GM18498 (cell line): ENCODE measurements at regions not wholly inside any gene's neighbourhood (a gene's known extent, or its start where the extent isn't known, plus 50 kb on each side); places are given as distances from the start of the nearest gene placed in this dataset.
"Not testable (repeated sequence)": the region's sequence is repeated elsewhere in the genome, so short reads cannot be mapped to it uniquely, and the experiment has no call there.

Experiments used
- ATAC-seq: cut with Tn5 transposase; IDR thresholded peaks from one replicate; pipeline ENCODE4 v1.9.1; 2021; ENCODE audit warnings: mild to moderate bottlenecking, moderate library complexity; ENCODE audit not compliant: unreplicated experiment

- ATAC-seq = no peak
These were observed 1394.1 kb downstream of the PCDH9 start for GRCh38 chr13:65836066-65836465.

- ATAC-seq = no peak
These were observed 1395.2 kb downstream of the PCDH9 start for GRCh38 chr13:65834897-65835296.

GRCh38 chr13:65830411-65831205 lies 1399.5 kb downstream of the PCDH9 start:
- no peak for ATAC-seq

- ATAC-seq = no peak
These were observed 1400.7 kb downstream of the PCDH9 start for GRCh38 chr13:65829241-65830008.

- ATAC-seq = no peak
These were observed 1403.5 kb downstream of the PCDH9 start for GRCh38 chr13:65826657-65827056.

- no peak for ATAC-seq
These were observed 1405.1 kb downstream of the PCDH9 start for GRCh38 chr13:65825039-65825438.

- ATAC-seq = no peak
These were observed 1422.1 kb downstream of the PCDH9 start for GRCh38 chr13:65808061-65808460.

- no peak for ATAC-seq
These were observed 1426.4 kb downstream of the PCDH9 start for GRCh38 chr13:65803530-65804392.

- no peak for ATAC-seq
These were observed 1440.3 kb downstream of the PCDH9 start for GRCh38 chr13:65789815-65790214.

- no peak for ATAC-seq
These were observed 1443.1 kb downstream of the PCDH9 start for GRCh38 chr13:65787082-65787481.

- no peak for ATAC-seq
These were observed 1445.9 kb downstream of the PCDH9 start for GRCh38 chr13:65784088-65784816.

GRCh38 chr13:65783383-65783782 lies 1446.8 kb downstream of the PCDH9 start:
- ATAC-seq = no peak

GRCh38 chr13:65771704-65772313 lies 1458.3 kb downstream of the PCDH9 start:
- ATAC-seq = not testable (repeated sequence)

- no peak for ATAC-seq
These were observed 1461.6 kb downstream of the PCDH9 start for GRCh38 chr13:65768545-65768944.

- ATAC-seq = no peak
These were observed 1466.3 kb downstream of the PCDH9 start for GRCh38 chr13:65763811-65764210.

GRCh38 chr13:65762012-65762411 lies 1468.1 kb downstream of the PCDH9 start:
- ATAC-seq = no peak

GRCh38 chr13:65756071-65756671 lies 1474.0 kb downstream of the PCDH9 start:
- no peak for ATAC-seq

- ATAC-seq = no peak
These were observed 1481.9 kb downstream of the PCDH9 start for GRCh38 chr13:65748227-65748626.

GRCh38 chr13:65746406-65746921 lies 1483.7 kb downstream of the PCDH9 start:
- ATAC-seq = no peak
